HepG2 (cell line): ENCODE measurements at regions not wholly inside any gene's neighbourhood (a gene's known extent, or its start where the extent isn't known, plus 50 kb on each side); places are given as distances from the start of the nearest gene placed in this dataset.

ENCODE experiments used
- ATAC-seq: fragments of 200-7000 bp; cut with Tn5 transposase; 3 replicates; pipeline ENCODE4 v1.9.1; 2020; ENCODE audit warnings: mild to moderate bottlenecking, moderate library complexity
- BruUV-seq: library from RNA; stranded (reverse); fragments of 400-500 nt; replicated peaks from 2 replicates; lab custom pipeline; 2021; lab: Mats Ljungman, UMichigan
- CTCF ChIA-PET: fragments of 300-600 bp; formaldehyde crosslinking; extraction: SDS; loops from one replicate; lab custom pipeline; 2021; ENCODE audit warnings: low total read pairs, inconsistent platforms, low intra/inter-chr PET ratio; lab: Yijun Ruan, JAX
- POLR2A ChIA-PET: fragments of 350-600 bp; sonication (Branson Sonifier 250); formaldehyde crosslinking; loops from one replicate; lab custom pipeline; 2020; ENCODE audit warnings: antibody characterized with exemption, inconsistent platforms; lab: Yijun Ruan, JAX
- DNase-seq: peaks from one replicate; pipeline ENCODE4 v3.0.0-alpha.2; 2015; ENCODE audit warnings: low spot score
- FAIRE-seq: peaks from 3 replicates; lab custom pipeline; 2011; peaks lifted over from hg19 to GRCh38; lab: Jason Lieb, UNC
- H2AFZ ChIP-seq: one replicate; pipeline ENCODE4 v1.6.1; 2011; ENCODE audit warnings: low read length, inconsistent platforms
- H3K27ac ChIP-seq: fragments of 300-600 bp; 3 replicates; pipeline ENCODE4 v1.8.0; 2011; ENCODE audit warnings: mixed run types, mild to moderate bottlenecking, mixed read lengths, low read length, inconsistent platforms; ENCODE audit not compliant: insufficient read depth; ENCODE audit errors: extremely low read length
- H3K27me3 ChIP-seq, 2 experiments: fragments of 200-600 bp in 1 of 2; 2 replicates in 1 of 2; 3 replicates in 1 of 2; pipeline versions ENCODE4 v1.6.0 to v1.8.0; 2011; ENCODE audit warnings: low read length in 2 of 2, mild to moderate bottlenecking in 2 of 2, moderate library complexity in 2 of 2, inconsistent platforms in 1 of 2; ENCODE audit not compliant: insufficient read depth in 2 of 2, control insufficient read depth in 1 of 2
- H3K36me3 ChIP-seq, 2 experiments: fragments of 200-600 bp in 1 of 2; replicated peaks in 1 of 2; 2 replicates in 1 of 2; 3 replicates in 1 of 2; pipeline versions ENCODE4 v1.5.1 to v1.8.0; 2011; ENCODE audit warnings: low read length in 2 of 2, inconsistent platforms in 1 of 2; ENCODE audit not compliant: insufficient read depth in 2 of 2, control insufficient read depth in 1 of 2
- H3K4me1 ChIP-seq: 2 replicates; pipeline ENCODE4 v1.5.1; 2012; ENCODE audit warnings: low read length, inconsistent platforms; ENCODE audit not compliant: insufficient read depth
- H3K4me2 ChIP-seq: 2 replicates; pipeline ENCODE4 v1.6.0; 2011; ENCODE audit warnings: low read depth, low read length, inconsistent platforms
- H3K4me3 ChIP-seq, 3 experiments: fragments of 200-600 bp in 1 of 3; sonication (generic), shearing (Covaris generic) in 1 of 3; replicated peaks in 1 of 3; 2 replicates each; pipeline ENCODE4 v1.5.1; 2011 to 2016; ENCODE audit warnings: low read length in 3 of 3, inconsistent platforms in 2 of 3, low read depth in 2 of 3, mild to moderate bottlenecking in 2 of 3, control low read depth in 1 of 3, mixed read lengths in 1 of 3; ENCODE audit not compliant: insufficient read depth in 1 of 3
- H3K79me2 ChIP-seq: one replicate; pipeline ENCODE4 v1.6.1; 2011; ENCODE audit warnings: low read length, inconsistent platforms; ENCODE audit not compliant: insufficient read depth
- H3K9ac ChIP-seq: 2 replicates; pipeline ENCODE4 v1.6.0; 2011; ENCODE audit warnings: mild to moderate bottlenecking, low read depth, low read length, inconsistent platforms; ENCODE audit not compliant: insufficient read depth
- H3K9me3 ChIP-seq: 2 replicates; pipeline ENCODE4 v1.5.1; 2012; ENCODE audit warnings: mild to moderate bottlenecking, low read length
- H4K20me1 ChIP-seq: 2 replicates; pipeline ENCODE4 v1.6.0; 2011; ENCODE audit warnings: inconsistent platforms, mild to moderate bottlenecking, low read length, moderate library complexity; ENCODE audit not compliant: insufficient read depth
- ATF7 ChIP-seq, 2 experiments: fragments of 450-650 bp in 1 of 2; sonication (generic) in 1 of 2; formaldehyde crosslinking in 1 of 2; IDR thresholded peaks; 2 replicates each; pipeline versions ENCODE4 v1.4.0 to v1.6.1; 2016 to 2020; ENCODE audit warnings: antibody characterized with exemption in 1 of 2, mild to moderate bottlenecking in 1 of 2, missing genetic modification reagents in 1 of 2
- CREB1 ChIP-seq, 2 experiments: fragments of 450-650 bp in 1 of 2; IDR thresholded peaks; 2 replicates each; pipeline ENCODE4 v1.6.1; 2016 to 2017; ENCODE audit warnings: control low read depth in 1 of 2, mild to moderate bottlenecking in 1 of 2, missing compliant biosample characterization in 1 of 2, missing genetic modification characterization in 1 of 2
- CREBL2 ChIP-seq: sonication (generic); formaldehyde crosslinking; IDR thresholded peaks from 2 replicates; pipeline ENCODE4 v1.8.1; 2023; ENCODE audit warnings: missing genetic modification reagents, mild to moderate bottlenecking, borderline replicate concordance
- GLI4 ChIP-seq: sonication (generic); formaldehyde crosslinking; IDR thresholded peaks from 2 replicates; pipeline ENCODE4 v1.5.1; 2020; ENCODE audit warnings: missing genetic modification reagents, mild to moderate bottlenecking, moderate library complexity, borderline replicate concordance
- ZNF10 ChIP-seq: sonication (generic); formaldehyde crosslinking; IDR thresholded peaks from 2 replicates; pipeline ENCODE4 v1.4.0; 2020; ENCODE audit warnings: mild to moderate bottlenecking, low read depth, missing genetic modification reagents, borderline replicate concordance
- ZNF143 ChIP-seq: sonication (generic); formaldehyde crosslinking; IDR thresholded peaks from 2 replicates; pipeline ENCODE4 v1.4.0; 2020; ENCODE audit warnings: missing genetic modification reagents
- ZNF282 ChIP-seq: fragments of 450-650 bp; IDR thresholded peaks from 2 replicates; pipeline ENCODE4 v1.6.1; 2018; ENCODE audit not compliant: partially characterized antibody
- ZNF318 ChIP-seq: sonication (generic); formaldehyde crosslinking; IDR thresholded peaks from 2 replicates; pipeline ENCODE4 v1.4.0; 2020; ENCODE audit warnings: mild to moderate bottlenecking, missing genetic modification reagents
- ZNF83 ChIP-seq: sonication (generic); formaldehyde crosslinking; IDR thresholded peaks from 2 replicates; pipeline ENCODE4 v1.4.0; 2020; ENCODE audit warnings: missing genetic modification reagents, mild to moderate bottlenecking, borderline replicate concordance
- WGBS: methylation state at CpG from one replicate; pipeline ENCODE4 v1.1.6; 2017; ENCODE audit warnings: low lambda C conversion rate; 5-methylcytosine and 5-hydroxymethylcytosine counted together
- in situ Hi-C: cut with HindIII; loops from 2 replicates; pipeline ENCODE4 v1.10.0; 2017; ENCODE audit warnings: low pct_unique_long_range_greater_than_20kb; ENCODE audit not compliant: extremely low pct_ligation_motif_present
- intact Hi-C: fragments of 100-400 bp; cut with micrococcal nuclease; formaldehyde crosslinking; loops from one replicate; pipeline ENCODE4 v1.10.0; 2022; ENCODE audit not compliant: unreplicated experiment

DNA sequence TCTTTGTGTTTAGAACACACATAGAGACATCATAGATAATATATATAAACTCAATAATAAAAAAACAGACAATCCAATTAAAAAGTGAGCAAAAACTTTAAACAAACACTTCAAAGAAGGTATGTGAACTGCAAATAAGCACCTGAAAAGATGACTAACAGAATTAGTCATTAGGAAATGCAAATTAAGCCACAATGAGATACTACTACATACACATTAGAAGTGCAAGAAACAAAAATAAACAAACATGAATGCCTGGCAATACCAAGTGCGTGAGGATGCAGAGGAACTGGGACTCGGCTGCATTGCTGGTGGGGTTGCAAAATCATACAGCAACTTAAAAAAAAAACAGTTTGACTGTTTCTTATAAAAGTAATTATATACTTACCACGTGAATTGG is 799.0 kb downstream of the KCNJ2 start:
- no peaks in the 10 kb centered on the region for H3K4me1 ChIP-seq
- H3K27ac ChIP-seq = no peak overlapping the region
- H3K27me3 ChIP-seq = no peaks in the 10 kb centered on the region
- ChIA-PET CTCF (no interaction called here), POLR2A (no interaction called here)
- H4K20me1 ChIP-seq = no peaks in the 10 kb centered on the region
- no peaks in the 10 kb centered on the region for H3K79me2 ChIP-seq
- no peak overlapping the region for H3K9ac ChIP-seq
- no peak overlapping the region for H3K4me2 ChIP-seq
- TF ChIP-seq GLI4 (CRISPR knock-in tag) (no peak), ZNF282 (no peak), ZNF143 (no peak), ZNF10 (CRISPR knock-in tag) (no peak)
- BruUV-seq = no TSS peak
- no peak overlapping the region for H3K4me3 ChIP-seq
- DNase-seq = no peak
- in situ Hi-C loops (no loop called here), intact Hi-C loops (no loop called here)
- ATAC-seq = no peak
- FAIRE-seq = no peak
- no peaks in the 10 kb centered on the region for H3K36me3 ChIP-seq
- no peak overlapping the region for H2AFZ ChIP-seq
- H3K9me3 ChIP-seq = peaks cover 83% of the 10 kb centered on the region
- WGBS = 2% methylated on average over 3 of the region's 3 CpGs

GRCh38 chr17:70969521-70970034 is 800.2 kb downstream of the KCNJ2 start:
- CTCF ChIA-PET = no interaction called here
- H2AFZ ChIP-seq = no peak overlapping the region
- H4K20me1 ChIP-seq = no peaks in the 10 kb centered on the region
- no peak overlapping the region for H3K4me2 ChIP-seq
- H3K79me2 ChIP-seq = no peaks in the 10 kb centered on the region
- DNase-seq (no peak), ATAC-seq (no peak), FAIRE-seq (no peak)
- H3K27me3 ChIP-seq = no peaks in the 10 kb centered on the region
- no peak for TF ChIP-seq ZNF318 (CRISPR knock-in tag)
- TF ChIP-seq CREBL2 (CRISPR knock-in tag) = no peak
- no peak for TF ChIP-seq ZNF83 (CRISPR knock-in tag)
- TF ChIP-seq CREB1 (IDR thresholded peaks at IDR 0.05) = peak; percentile 34; the same call in 1 of the 2 replicates
- no peak for TF ChIP-seq CREB1 (CRISPR knock-in tag; IDR thresholded peaks at IDR 0.05)
- TF ChIP-seq ATF7 (IDR thresholded peaks at IDR 0.05) = 0 out of 2 replicates have a peak, but pooled peaks have one; percentile 5
- TF ChIP-seq ATF7 (CRISPR knock-in tag; IDR thresholded peaks at IDR 0.05) = no peak
- H3K36me3 ChIP-seq = no peaks in the 10 kb centered on the region
- POLR2A ChIA-PET = no interaction called here
- no TSS peak for BruUV-seq
- WGBS = 35% methylated on average over 6 of the region's 6 CpGs
- intact Hi-C loops (no loop called here), in situ Hi-C loops (no loop called here)
- H3K27ac ChIP-seq = no peak overlapping the region
- H3K9me3 ChIP-seq = peaks cover 83% of the 10 kb centered on the region
- H3K4me3 ChIP-seq = no peak overlapping the region
- no peak overlapping the region for H3K9ac ChIP-seq
- H3K4me1 ChIP-seq = no peaks in the 10 kb centered on the region
